Activated naive CD4-positive, alpha-beta T cell treated with anti-CD3 and anti-CD28 coated beads, Interleukin-2, amount 50 U/mL, for 72 hours (primary cell): ENCODE measurements at regions not wholly inside any gene's neighbourhood (a gene's known extent, or its start where the extent isn't known, plus 50 kb on each side); places are given as distances from the start of the nearest gene placed in this dataset.
"Not testable (repeated sequence)": the region's sequence is repeated elsewhere in the genome, so short reads cannot be mapped to it uniquely, and the experiment has no call there.

Experiments
- ATAC-seq, 2 donors: fragments of 150-1000 bp; cut with Tn5 transposase; 2 replicates each; pipeline ENCODE4 v1.10.0; 2021; ENCODE audit warnings: mild to moderate bottlenecking in 2 of 2, moderate library complexity in 2 of 2
- DNase-seq, 2 donors: peaks; one replicate each; pipeline ENCODE4 v3.0.0; 2021 to 2022; ENCODE audit warnings: low spot score in 2 of 2
- H3K27ac Mint-ChIP-seq, 2 donors: one replicate each; pipeline ENCODE4 v1.8.0; 2022; ENCODE audit warnings: mild to moderate bottlenecking in 2 of 2, mixed read lengths in 2 of 2
- H3K36me3 Mint-ChIP-seq, 2 donors: one replicate each; pipeline ENCODE4 v1.8.0; 2022; ENCODE audit warnings: mixed read lengths in 2 of 2
- H3K9me3 Mint-ChIP-seq, 2 donors: one replicate each; pipeline ENCODE4 v1.8.0; 2022; ENCODE audit warnings: mixed read lengths in 2 of 2

DNA sequence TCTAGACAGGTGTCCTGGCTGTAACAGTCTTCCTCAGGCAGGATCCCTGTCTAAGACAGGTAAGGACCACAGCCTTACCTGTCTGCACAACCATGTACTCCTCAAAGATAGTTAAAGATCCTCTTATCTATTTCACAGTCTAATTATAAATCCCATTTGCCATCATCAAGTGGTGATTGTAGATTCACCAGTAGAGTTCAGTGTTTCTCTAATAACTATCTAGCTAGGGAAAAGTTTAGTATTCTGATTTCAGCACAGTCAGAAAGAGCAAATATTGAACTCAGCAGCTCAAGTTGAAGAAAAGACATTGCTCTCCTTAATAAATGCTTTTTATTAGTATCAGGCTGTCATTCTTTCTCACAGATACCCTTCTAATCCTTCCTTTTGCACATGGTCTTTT lies 1305.5 kb upstream of the NXPH2 start:
- Mint-ChIP-seq H3K9me3 (peaks cover 7 to 13% of the 10 kb centered on the region in 2 donors), H3K27ac (no peak overlapping the region), H3K36me3 (no peaks in the 10 kb centered on the region)
- DNase-seq (no peak), ATAC-seq (no peak)

DNA sequence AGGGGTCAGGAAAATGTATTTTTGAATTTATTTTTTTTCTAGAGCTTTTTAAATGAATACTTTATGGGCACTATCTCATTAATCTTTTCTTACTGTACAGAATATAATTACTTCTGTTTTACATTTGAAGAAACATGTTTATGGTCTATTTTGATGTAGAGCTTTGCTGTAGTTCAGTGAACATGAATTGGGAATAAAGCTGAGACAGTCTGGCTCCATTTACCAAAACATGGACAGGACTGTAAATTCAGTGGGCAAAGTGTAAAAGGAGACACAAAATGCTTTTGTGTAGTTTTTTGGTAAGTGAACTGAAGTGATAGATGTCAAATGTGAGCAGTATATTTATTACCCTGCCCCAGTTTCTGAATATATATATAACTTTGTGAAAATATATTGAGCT lies 1298.8 kb upstream of the NXPH2 start:
- DNase-seq (no peak), ATAC-seq (no peak)
- Mint-ChIP-seq H3K36me3 (peaks cover 0 to 5% of the 10 kb centered on the region in 2 donors), H3K27ac (no peak overlapping the region), H3K9me3 (peaks cover 17 to 21% of the 10 kb centered on the region in 2 donors)

DNA sequence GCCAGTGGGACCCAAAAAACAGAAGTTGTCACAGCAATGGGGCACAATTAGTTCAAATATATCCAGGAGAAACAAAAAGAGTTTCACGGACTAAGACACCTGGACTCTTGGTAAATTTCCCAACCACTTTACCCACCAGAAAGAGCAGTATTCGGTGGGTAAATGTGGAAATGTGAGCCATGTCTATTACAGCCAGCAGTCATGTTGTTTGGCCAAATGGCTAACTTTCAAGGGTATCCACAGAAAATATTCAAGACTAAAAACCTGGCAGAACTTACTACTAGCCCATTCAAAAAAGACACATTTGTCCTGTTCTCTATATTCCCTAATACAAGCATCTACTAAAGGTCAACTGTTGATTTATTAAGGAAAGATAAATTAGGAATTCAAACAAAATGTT lies 1296.0 kb upstream of the NXPH2 start:
- Mint-ChIP-seq H3K27ac (no peak overlapping the region), H3K9me3 (peaks cover 22 to 32% of the 10 kb centered on the region in 2 donors), H3K36me3 (peaks cover 0 to 5% of the 10 kb centered on the region in 2 donors)
- ATAC-seq (no peak), DNase-seq (no peak)

DNA sequence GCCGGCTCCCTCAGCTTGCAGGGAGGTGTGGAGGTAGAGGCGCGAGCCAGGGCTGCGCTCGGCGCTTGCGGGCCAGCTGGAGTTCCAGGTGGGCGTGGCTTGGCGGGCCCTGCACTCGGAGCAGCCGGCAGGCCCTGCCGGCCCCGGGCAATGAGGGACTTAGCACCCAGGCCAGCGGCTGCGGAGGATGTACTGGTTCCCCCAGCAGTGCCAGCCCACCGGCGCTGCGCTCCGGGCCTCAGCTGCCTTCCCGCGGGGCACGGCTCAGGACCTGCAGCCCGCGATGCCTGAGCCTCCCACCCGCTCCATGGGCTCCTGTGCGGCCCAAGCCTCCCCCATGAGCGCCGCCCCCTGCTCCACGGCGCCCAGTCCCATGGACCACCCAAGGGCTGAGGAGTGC lies 1293.6 kb upstream of the NXPH2 start:
- not testable (repeated sequence) for H3K27ac Mint-ChIP-seq, DNase-seq, H3K36me3 Mint-ChIP-seq, ATAC-seq
- H3K9me3 Mint-ChIP-seq: peaks cover 29 to 34% of the 10 kb centered on the region in 2 donors

DNA sequence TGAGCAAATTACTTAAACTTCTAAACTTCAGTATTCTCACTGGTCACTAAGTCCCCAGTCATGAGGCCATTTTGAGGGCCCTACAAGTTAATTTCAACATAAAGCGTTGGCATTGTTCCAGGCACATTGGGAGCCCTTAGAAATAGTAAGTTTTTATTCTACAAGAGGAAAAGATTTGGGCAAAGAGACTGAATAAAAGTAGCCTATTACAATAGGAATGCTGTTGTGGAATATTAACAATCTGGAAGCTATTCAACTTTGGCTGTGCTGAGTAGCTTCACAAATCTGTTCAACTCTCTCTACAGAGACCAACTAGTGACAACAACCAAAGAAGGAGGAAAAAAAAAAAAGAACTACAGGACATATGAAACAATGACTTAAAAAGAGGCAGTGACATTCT lies 1287.5 kb upstream of the NXPH2 start:
- Mint-ChIP-seq H3K27ac (no peak overlapping the region), H3K9me3 (peaks cover 13 to 28% of the 10 kb centered on the region in 2 donors), H3K36me3 (no peaks in the 10 kb centered on the region)
- no peak for DNase-seq
- no peak for ATAC-seq

DNA sequence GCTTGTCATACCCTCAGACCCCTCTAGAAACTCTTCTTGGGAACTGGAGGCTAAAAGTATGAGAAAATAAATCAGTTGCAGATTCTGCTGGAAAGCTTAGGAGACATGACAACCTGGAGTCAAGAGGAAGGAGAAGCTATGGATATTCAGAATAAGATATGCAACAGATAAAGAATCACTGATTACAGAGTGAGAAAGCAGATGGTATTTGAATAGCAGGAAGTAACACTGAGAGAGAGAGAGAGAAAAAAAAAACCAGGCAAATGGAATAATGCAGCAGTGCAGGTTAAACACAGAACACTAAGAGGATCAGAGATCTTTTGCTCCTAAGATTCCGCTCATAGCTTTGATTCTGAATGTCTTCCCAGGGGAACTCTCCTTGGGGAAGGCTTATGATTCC lies 1284.1 kb upstream of the NXPH2 start:
- ATAC-seq: no peak
- peaks cover 0 to 7% of the 10 kb centered on the region in 2 donors for H3K36me3 Mint-ChIP-seq

DNA sequence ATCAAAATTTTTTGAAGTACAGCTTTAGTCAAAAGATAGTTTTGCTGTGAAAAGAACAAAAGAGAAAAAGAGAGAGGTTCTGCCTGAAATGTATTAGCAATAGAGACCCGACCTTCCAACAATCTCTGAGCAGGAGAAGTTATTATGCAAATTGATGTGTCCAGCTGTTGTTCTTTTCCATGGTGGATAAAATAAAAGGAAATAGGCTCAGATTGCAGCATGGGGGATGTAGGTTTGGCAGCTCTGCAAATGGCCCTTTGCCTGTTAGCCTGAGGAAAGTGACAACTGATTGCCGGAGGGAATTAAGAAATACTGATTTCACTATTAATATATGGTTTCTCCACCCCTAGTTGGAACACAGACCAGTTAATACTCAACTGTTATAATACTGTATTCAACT lies 1283.2 kb upstream of the NXPH2 start:
- H3K36me3 Mint-ChIP-seq: peaks cover 0 to 7% of the 10 kb centered on the region in 2 donors
- no peak overlapping the region for H3K27ac Mint-ChIP-seq
- H3K9me3 Mint-ChIP-seq: peaks cover 6 to 16% of the 10 kb centered on the region in 2 donors
- no peak for ATAC-seq
- no peak for DNase-seq

More for the DNA sequence above, 1284.1 kb upstream of the NXPH2 start:
- Mint-ChIP-seq H3K27ac (no peak overlapping the region), H3K9me3 (peaks cover 6 to 16% of the 10 kb centered on the region in 2 donors)
- DNase-seq: no peak

DNA sequence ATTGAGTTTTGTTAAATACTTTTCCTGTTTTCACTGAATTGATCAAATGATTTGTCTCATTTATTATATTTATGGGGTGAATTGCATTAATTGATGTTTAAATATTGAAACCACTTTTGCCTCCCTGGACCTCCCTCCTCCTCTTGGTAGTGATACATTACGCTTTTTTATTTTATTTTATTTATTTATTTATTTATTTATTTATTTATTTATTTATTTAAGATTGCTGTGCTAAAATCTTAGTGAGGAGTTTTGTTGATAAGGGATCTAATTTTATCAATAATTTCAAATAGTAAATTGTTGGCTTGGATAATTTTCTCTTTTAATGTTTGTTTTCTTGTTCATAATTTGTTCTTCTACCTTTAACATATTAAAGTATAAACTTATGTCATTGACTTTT lies 1281.0 kb upstream of the NXPH2 start:
- no peak for ATAC-seq
- no peak overlapping the region for H3K27ac Mint-ChIP-seq
- peaks cover 0 to 7% of the 10 kb centered on the region in 2 donors for H3K36me3 Mint-ChIP-seq
- H3K9me3 Mint-ChIP-seq: peaks cover 18 to 21% of the 10 kb centered on the region in 2 donors
- DNase-seq: no peak

DNA sequence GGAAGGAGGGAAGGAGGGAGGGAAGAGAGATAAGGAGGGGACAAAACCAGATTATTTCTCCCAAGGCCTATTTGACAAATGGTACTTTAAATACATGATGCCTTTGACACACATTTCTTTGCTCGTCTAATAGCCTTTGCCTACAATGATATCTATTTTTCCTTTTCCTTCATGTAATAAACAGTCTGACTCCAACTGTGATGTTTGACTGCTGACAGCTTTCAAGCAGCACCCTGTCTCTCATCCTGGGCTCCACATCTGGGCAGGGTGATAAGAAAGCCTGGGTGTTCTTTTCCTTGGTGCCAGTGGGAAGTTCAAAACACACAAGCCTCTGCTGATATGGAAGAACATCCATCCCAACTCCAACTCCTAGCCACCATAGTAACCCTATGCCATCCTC lies 1277.7 kb upstream of the NXPH2 start:
- H3K9me3 Mint-ChIP-seq: peaks cover 15 to 29% of the 10 kb centered on the region in 2 donors
- no peak for ATAC-seq
- no peak overlapping the region for H3K27ac Mint-ChIP-seq
- DNase-seq: no peak
- H3K36me3 Mint-ChIP-seq: peaks cover 0 to 7% of the 10 kb centered on the region in 2 donors

DNA sequence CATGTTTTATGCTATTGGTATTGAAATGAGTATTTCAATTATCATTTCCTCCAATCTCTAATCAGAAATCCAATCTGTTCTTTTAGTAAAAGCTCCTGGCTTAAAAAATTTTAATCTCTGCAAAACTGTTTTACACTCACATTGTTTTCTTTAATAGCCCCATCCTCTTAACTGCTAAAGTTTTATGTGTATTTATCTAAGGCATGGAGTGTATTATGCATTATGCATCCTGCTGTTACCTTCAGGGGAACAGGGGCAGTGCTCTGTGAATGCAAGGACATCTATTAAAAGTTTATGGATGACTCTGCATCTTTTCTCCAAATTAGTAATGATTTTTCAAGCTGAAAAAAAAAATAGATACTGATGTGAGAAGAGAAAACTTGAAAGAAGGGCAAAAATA lies 1261.6 kb upstream of the NXPH2 start:
- Mint-ChIP-seq H3K27ac (no peak overlapping the region), H3K9me3 (peaks cover 25 to 41% of the 10 kb centered on the region in 2 donors), H3K36me3 (peaks cover 6 to 8% of the 10 kb centered on the region in 2 donors)
- DNase-seq: no peak
- no peak for ATAC-seq

DNA sequence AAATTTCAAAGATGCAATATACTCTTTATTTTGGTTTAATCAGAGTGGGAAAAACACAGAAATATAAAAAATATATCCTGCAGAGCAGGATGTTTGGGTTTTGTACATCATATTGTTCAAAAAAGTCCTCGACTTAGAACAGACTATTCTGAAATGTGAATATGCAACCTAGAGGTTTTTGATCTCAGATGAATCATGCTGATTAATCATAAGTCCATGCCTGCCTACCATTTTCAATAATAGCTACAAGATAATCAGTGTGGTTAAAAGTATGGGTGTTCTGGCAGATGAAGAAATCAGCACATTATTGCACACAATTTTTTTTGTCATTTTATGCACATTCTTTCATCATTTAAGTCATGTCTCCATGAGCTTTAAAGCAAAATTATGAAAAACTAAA lies 1261.0 kb upstream of the NXPH2 start:
- Mint-ChIP-seq H3K9me3 (peaks cover 25 to 43% of the 10 kb centered on the region in 2 donors), H3K36me3 (peaks cover 6 to 9% of the 10 kb centered on the region in 2 donors), H3K27ac (no peak overlapping the region)
- DNase-seq (no peak), ATAC-seq (no peak)

DNA sequence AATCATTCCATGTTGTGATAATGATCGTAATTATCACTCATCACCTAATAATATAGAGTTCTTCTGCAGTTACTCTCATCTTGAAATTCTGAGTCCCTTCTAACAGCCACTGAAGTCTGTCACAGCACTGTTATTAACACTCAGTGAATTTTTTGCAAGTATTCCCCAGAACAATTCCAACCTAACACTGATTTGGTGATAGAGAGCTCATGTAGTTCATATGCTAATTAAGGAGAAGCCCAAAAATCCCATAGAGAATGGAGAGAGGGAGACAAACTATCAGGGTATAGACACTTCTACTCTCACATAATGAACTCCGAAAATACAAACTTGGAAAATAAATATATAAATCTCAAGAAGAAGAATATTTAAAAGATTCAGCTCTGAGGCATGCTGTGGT lies 1253.4 kb upstream of the NXPH2 start:
- Mint-ChIP-seq H3K27ac (no peak overlapping the region), H3K9me3 (peaks cover 21 to 25% of the 10 kb centered on the region in 2 donors), H3K36me3 (peaks cover 0 to 6% of the 10 kb centered on the region in 2 donors)
- no peak for ATAC-seq
- no peak for DNase-seq

DNA sequence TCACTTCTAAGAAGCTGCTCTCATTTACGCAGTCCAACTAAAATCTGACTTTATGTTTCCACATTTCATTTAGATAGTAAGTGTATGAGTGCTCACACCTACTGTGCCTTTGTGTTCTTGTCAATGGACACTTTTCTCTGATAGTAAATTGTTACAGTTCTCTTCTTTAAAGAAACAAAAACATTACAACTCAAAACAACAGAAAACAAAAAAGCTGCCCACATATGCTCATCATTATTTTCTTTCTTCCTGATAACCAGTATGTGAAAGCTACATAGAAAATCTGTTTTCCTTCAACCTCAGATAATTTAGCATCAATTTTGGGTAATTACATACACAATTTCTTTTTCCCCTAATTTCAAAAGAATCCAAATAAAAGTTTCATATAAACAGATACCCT lies 1247.8 kb upstream of the NXPH2 start:
- H3K9me3 Mint-ChIP-seq: peaks cover 4 to 12% of the 10 kb centered on the region in 2 donors
- ATAC-seq: no peak
- DNase-seq: no peak
- H3K36me3 Mint-ChIP-seq: no peaks in the 10 kb centered on the region
- H3K27ac Mint-ChIP-seq: no peak overlapping the region

DNA sequence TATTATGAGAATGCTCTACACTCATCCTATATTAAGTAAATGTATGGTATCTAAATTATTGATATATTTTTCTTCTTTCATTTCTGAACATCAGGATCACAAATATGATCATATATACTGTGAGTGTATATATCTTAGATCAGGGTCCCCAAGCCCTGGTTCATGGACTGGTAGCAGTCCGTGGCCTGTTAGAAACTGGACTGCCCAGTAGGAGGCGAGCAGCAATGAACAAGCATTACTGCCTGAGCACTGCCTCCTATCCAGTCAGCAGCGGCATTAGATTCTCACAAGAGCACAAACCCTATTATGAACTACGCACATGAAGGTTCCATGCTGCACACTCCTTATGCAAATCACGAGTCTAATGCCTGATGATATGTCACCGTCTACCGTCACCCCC lies 1247.1 kb upstream of the NXPH2 start:
- Mint-ChIP-seq H3K9me3 (peaks cover 4 to 12% of the 10 kb centered on the region in 2 donors), H3K27ac (no peak overlapping the region)

DNA sequence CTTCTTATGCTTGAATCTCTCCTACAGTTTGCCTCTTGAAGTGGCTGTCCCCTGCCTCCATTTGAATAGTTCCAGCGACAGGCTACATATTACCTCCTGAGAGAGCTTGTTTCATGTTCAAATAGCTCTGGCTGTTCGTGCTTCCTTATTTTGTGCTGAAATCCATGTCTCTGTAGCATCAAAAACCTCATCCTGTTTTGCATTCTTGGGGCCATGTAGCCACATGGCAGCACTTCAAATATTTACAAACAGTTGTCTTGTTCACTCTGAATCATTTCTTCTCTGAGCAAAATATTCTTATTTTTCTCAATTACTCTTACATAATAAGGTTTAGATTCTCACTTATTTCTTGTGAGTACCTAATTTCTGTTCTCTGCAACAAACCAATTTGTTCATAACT lies 1243.1 kb upstream of the NXPH2 start:
- ATAC-seq (no peak), DNase-seq (no peak)
- H3K9me3 Mint-ChIP-seq: peaks cover 4 to 13% of the 10 kb centered on the region in 2 donors
- H3K27ac Mint-ChIP-seq: no peak overlapping the region
- H3K36me3 Mint-ChIP-seq: no peaks in the 10 kb centered on the region

More for the DNA sequence above, 1247.1 kb upstream of the NXPH2 start:
- ATAC-seq (no peak), DNase-seq (no peak)
- H3K36me3 Mint-ChIP-seq: no peaks in the 10 kb centered on the region

DNA sequence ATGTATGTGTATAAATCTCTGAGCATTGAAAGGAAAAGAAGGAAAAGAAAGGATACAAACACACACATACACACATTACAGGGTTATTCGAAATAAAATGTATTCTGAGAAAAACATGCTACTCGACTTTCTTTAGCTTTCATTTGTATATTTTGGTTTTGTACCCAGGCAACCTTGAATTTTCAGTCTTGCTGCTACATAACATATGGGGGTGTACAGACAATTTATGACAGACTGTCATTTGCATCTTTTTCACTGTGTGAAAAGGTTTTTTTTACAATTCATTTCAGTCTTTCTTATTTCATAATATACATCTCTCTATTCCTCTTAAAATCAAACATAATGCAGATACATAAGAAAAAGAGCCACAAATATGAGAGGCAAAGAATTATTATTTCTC lies 1238.4 kb upstream of the NXPH2 start:
- ATAC-seq: no peak
- H3K36me3 Mint-ChIP-seq: no peaks in the 10 kb centered on the region
- H3K27ac Mint-ChIP-seq: no peak overlapping the region
- DNase-seq: no peak
- peaks cover 9 to 18% of the 10 kb centered on the region in 2 donors for H3K9me3 Mint-ChIP-seq

DNA sequence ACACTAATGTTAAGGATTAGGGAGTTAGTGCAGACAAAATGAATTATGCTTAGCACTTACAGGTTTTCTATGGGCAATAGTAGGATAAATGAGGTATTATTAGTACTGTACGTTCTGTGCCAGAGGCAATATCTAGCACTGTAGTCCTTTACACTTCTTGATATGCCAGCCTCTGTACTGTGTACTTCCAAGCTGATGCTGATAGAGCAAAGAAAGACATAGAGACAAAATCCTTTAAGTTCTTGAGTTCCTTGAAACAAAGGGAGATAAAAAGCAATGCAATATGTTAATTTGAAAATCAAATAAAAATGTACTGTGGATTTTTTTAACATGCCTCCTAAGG lies 1234.0 kb upstream of the NXPH2 start:
- Mint-ChIP-seq H3K9me3 (peaks cover 21 to 23% of the 10 kb centered on the region in 2 donors), H3K36me3 (no peaks in the 10 kb centered on the region), H3K27ac (no peak overlapping the region)
- ATAC-seq (no peak), DNase-seq (no peak)

DNA sequence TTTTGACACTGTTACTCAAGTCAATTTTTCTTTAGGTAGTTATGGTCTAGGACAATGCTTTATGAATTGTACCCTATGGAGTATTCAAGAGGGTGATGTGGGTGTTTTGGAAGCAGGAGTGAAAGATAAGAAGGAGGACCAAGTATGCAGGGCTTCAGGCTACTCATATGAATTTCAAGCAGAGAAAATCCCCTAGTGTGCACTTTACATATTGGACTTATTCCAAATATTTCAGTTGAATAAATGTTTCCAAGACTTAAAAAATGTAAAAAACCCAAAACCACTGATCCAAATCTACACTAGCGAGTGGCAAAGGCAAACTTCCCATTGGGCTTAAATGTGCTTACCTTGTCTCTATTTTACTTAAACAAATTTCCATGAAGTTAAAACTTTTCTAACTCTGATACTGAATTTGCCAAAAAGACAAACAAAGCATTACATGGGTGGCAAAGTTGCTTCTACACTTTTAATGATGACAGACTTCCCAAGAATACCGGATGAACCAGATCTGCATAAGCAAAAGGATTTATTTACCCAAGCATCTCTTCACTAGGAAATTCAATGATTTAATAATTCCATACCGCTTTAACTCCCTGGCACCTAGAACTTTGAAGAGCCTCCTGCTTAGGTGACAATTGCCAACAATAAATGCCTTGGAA lies 1233.5 kb upstream of the NXPH2 start:
- Mint-ChIP-seq H3K9me3 (peaks cover 19 to 23% of the 10 kb centered on the region in 2 donors), H3K27ac (no peak overlapping the region), H3K36me3 (no peaks in the 10 kb centered on the region)
- DNase-seq (no peak), ATAC-seq (no peak)
